NCI-H82 treated with DMSO at 0.1 percent for 48 hours (cell line): ENCODE measurements at regions not wholly inside any gene's neighbourhood (a gene's known extent, or its start where the extent isn't known, plus 50 kb on each side); places are given as distances from the start of the nearest gene placed in this dataset.
"Not testable (repeated sequence)": the region's sequence is repeated elsewhere in the genome, so short reads cannot be mapped to it uniquely, and the experiment has no call there.

ENCODE experiments used
- DNase-seq: peaks from one replicate; lab custom pipeline; 2025; ENCODE audit not compliant: unreplicated experiment; lab: John Stamatoyannopoulos, UW

GRCh38 chr5:109283086-109283485 is 126.7 kb downstream of the PJA2 start:
- not testable (repeated sequence) for DNase-seq

GRCh38 chr5:109281136-109281690 is 128.6 kb downstream of the PJA2 start:
- peak; percentile 34 for DNase-seq

- no peak for DNase-seq
These were observed 131.6 kb downstream of the PJA2 start for GRCh38 chr5:109278141-109278540.

GRCh38 chr5:109275919-109276318 is 133.9 kb downstream of the PJA2 start:
- no peak for DNase-seq

GRCh38 chr5:109273594-109273993 is 136.2 kb downstream of the PJA2 start:
- no peak for DNase-seq

GRCh38 chr5:109267283-109267682 is 142.5 kb downstream of the PJA2 start:
- no peak for DNase-seq

- DNase-seq: no peak
These were observed 151.0 kb downstream of the PJA2 start for GRCh38 chr5:109258755-109259154.

- DNase-seq: no peak
These were observed 153.3 kb downstream of the PJA2 start for GRCh38 chr5:109256486-109256885.

- no peak for DNase-seq
These were observed 155.3 kb downstream of the PJA2 start for GRCh38 chr5:109254511-109254910.

- no peak for DNase-seq
These were observed 156.5 kb downstream of the PJA2 start for GRCh38 chr5:109253262-109253661.

- no peak for DNase-seq
These were observed 157.0 kb downstream of the PJA2 start for GRCh38 chr5:109252731-109253130.

- no peak for DNase-seq
These were observed 159.0 kb downstream of the PJA2 start for GRCh38 chr5:109250533-109251329.

- no peak for DNase-seq
These were observed 159.7 kb downstream of the PJA2 start for GRCh38 chr5:109250080-109250479.

GRCh38 chr5:109249126-109249525 is 160.6 kb downstream of the PJA2 start:
- DNase-seq: no peak

GRCh38 chr5:109247986-109248385 is 161.8 kb downstream of the PJA2 start:
- no peak for DNase-seq

- no peak for DNase-seq
These were observed 162.8 kb downstream of the PJA2 start for GRCh38 chr5:109246841-109247592.
